Testis (tissue), 2 donors: ENCODE measurements at regions not wholly inside any gene's neighbourhood (a gene's known extent, or its start where the extent isn't known, plus 50 kb on each side); places are given as distances from the start of the nearest gene placed in this dataset.

Source experiments
- DNase-seq: peaks from one replicate; pipeline ENCODE4 v3.0.0-alpha.2; 2019
- H3K27ac ChIP-seq, 2 donors: fragments of 200-600 bp; sonication (generic); one replicate each; pipeline ENCODE4 v1.5.1; 2019
- H3K27me3 ChIP-seq: fragments of 200-600 bp; sonication (generic); one replicate; pipeline ENCODE4 v1.5.1; 2019
- H3K36me3 ChIP-seq: fragments of 200-600 bp; sonication (generic); one replicate; pipeline ENCODE4 v1.5.1; 2017; ENCODE audit warnings: low read depth; ENCODE audit errors: missing control alignments
- H3K4me1 ChIP-seq: fragments of 200-600 bp; sonication (generic); one replicate; pipeline ENCODE4 v1.5.1; 2019
- H3K4me3 ChIP-seq, 2 donors: fragments of 200-600 bp; sonication (generic); one replicate each; pipeline ENCODE4 v1.5.1; 2017 to 2019
- H3K9me3 ChIP-seq: fragments of 200-600 bp; sonication (generic); one replicate; pipeline ENCODE4 v1.5.1; 2017
- POLR2A ChIP-seq: fragments of 450-650 bp; IDR thresholded peaks from one replicate; pipeline ENCODE4 v1.6.1; 2017; ENCODE audit warnings: antibody characterized with exemption, mild to moderate bottlenecking, moderate library complexity
- WGBS, 2 donors: methylation state at CpG; one replicate each; pipeline ENCODE4 v1.1.5; 2018; 5-methylcytosine and 5-hydroxymethylcytosine counted together
- intact Hi-C: fragments of 100-400 bp; cut with DNase I; formaldehyde crosslinking; loops from one replicate; pipeline ENCODE4 v1.15.1; 2023; ENCODE audit warnings: low total_unique reads
- TF ChIP-seq, protein P1 (sequence below), 3 experiments: fragments of 450-650 bp in 2 of 3; fragments of 200-600 bp in 1 of 3; sonication (generic) in 1 of 3; IDR thresholded peaks; one replicate each; pipeline ENCODE4 v1.5.1; 2016 to 2019; ENCODE audit warnings: antibody characterized with exemption in 3 of 3, mild to moderate bottlenecking in 2 of 3, moderate library complexity in 1 of 3

DNA sequence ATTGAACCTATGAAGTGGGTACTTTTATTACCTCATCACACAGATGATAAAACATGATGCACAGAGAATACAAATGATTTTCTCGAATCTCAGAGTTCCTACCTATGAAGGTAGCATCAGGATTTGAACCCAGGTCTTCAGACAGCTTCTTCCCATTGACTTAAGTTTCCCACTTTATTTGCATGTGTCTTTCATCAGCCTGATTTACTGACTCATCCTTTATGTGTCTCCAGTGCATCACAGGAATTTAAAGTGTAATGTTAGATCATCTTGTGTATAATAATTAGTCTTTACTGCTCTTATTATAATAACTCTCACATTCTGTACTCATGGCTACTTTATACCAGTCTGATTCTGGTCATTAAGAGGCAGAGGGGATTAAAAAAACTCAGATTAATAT, 449.4 kb upstream of the SUCLG2 start:
- H3K4me1 ChIP-seq: no peaks in the 10 kb centered on the region
- H3K36me3 ChIP-seq: no peaks in the 10 kb centered on the region
- no peaks in the 10 kb centered on the region for H3K27me3 ChIP-seq
- H3K4me3 ChIP-seq: no peak overlapping the region
- 40 to 47% methylated on average over 1 of the region's 1 CpG for WGBS, 2 donors
- no peak for DNase-seq
- intact Hi-C loops: no loop called here
- H3K9me3 ChIP-seq: no peaks in the 10 kb centered on the region
- TF ChIP-seq, protein P1, sequence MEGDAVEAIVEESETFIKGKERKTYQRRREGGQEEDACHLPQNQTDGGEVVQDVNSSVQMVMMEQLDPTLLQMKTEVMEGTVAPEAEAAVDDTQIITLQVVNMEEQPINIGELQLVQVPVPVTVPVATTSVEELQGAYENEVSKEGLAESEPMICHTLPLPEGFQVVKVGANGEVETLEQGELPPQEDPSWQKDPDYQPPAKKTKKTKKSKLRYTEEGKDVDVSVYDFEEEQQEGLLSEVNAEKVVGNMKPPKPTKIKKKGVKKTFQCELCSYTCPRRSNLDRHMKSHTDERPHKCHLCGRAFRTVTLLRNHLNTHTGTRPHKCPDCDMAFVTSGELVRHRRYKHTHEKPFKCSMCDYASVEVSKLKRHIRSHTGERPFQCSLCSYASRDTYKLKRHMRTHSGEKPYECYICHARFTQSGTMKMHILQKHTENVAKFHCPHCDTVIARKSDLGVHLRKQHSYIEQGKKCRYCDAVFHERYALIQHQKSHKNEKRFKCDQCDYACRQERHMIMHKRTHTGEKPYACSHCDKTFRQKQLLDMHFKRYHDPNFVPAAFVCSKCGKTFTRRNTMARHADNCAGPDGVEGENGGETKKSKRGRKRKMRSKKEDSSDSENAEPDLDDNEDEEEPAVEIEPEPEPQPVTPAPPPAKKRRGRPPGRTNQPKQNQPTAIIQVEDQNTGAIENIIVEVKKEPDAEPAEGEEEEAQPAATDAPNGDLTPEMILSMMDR (IDR thresholded peaks at IDR 0.05): no peak
- TF ChIP-seq POLR2A: no peak
- no peak overlapping the region for H3K27ac ChIP-seq

DNA sequence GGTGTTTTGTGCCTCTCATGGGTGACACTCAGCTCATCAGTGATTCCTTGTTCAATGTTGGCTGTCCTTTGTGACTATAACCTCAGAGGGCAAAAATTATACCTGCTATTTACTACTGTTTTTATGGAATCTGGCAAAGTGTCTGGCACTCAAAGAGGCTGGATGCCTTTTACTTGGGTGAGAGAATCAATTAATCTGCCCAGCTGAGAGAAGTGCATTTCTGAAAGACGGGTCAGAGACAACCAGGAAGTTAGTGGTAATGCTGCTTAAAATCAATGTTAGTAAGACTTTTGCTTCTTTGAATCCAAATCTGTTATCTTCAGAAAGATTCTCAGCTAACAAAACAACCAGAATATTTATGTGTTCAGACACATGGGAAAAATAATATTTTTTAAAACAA, 436.2 kb upstream of the SUCLG2 start:
- Histone ChIP-seq H3K4me1 (no peaks in the 10 kb centered on the region), H3K36me3 (no peaks in the 10 kb centered on the region), H3K27me3 (no peaks in the 10 kb centered on the region), H3K4me3 (no peak overlapping the region), H3K9me3 (no peaks in the 10 kb centered on the region), H3K27ac (no peak overlapping the region)
- DNase-seq: no peak
- TF ChIP-seq, protein P1 (IDR thresholded peaks at IDR 0.05): no peak
- no peak for TF ChIP-seq POLR2A
- WGBS, 2 donors: 54 to 58% methylated on average over 1 of the region's 1 CpG
- intact Hi-C loops: no loop called here

DNA sequence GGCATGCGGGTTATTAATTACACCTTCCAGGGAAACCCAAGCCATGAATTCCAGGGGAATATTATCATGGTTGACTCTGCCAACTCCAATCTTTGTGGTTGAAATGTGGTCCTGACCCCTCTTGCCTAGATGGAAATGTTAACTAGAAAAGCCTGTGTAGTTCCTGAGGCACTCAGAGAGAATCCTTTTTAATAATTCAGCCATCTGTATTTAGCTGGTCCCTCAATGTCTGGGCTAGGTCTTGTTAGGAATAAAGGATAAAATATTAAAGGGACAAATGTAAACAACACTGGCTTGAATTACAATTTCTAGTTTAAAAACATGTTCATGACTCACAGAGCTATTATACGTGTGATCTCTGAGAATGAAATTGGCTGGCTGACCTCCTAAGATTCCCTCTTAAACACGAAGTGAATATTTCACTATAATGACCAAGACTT, 435.2 kb upstream of the SUCLG2 start:
- H3K4me3 ChIP-seq: no peak overlapping the region
- TF ChIP-seq, protein P1 (IDR thresholded peaks at IDR 0.05): no peak
- H3K4me1 ChIP-seq: no peaks in the 10 kb centered on the region
- intact Hi-C loops: no loop called here
- H3K36me3 ChIP-seq: no peaks in the 10 kb centered on the region
- WGBS, 2 donors: 48 to 58% methylated on average over 3 of the region's 3 CpGs
- no peak overlapping the region for H3K27ac ChIP-seq
- DNase-seq: no peak
- H3K9me3 ChIP-seq: no peaks in the 10 kb centered on the region
- H3K27me3 ChIP-seq: no peaks in the 10 kb centered on the region

DNA sequence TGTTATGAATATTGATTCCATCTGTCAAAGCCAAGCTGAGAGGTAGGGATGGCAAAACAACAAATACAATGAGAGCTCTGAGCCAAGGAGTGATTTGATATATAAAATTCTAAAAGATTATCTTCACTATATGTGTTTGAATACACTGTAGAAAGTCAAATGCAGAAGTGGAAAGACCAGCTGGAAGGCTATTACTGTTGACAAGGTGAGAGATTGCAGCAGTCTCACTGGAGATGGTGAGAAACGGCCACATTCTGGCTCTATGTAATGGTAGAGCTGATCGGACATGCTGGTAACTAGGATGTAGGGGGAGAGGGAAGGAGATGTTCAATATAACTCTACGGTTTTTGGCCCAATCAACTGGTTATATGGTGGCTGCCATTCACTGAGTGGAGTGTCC, 434.2 kb upstream of the SUCLG2 start:
- no peak for DNase-seq
- no peak for TF ChIP-seq POLR2A
- TF ChIP-seq, protein P1 (IDR thresholded peaks at IDR 0.05): no peak
- Histone ChIP-seq H3K4me1 (no peaks in the 10 kb centered on the region), H3K4me3 (no peak overlapping the region), H3K9me3 (no peaks in the 10 kb centered on the region), H3K27ac (no peak overlapping the region), H3K27me3 (no peaks in the 10 kb centered on the region), H3K36me3 (no peaks in the 10 kb centered on the region)
- 89 to 93% methylated on average over 3 of the region's 3 CpGs for WGBS, 2 donors
- intact Hi-C loops: no loop called here

DNA sequence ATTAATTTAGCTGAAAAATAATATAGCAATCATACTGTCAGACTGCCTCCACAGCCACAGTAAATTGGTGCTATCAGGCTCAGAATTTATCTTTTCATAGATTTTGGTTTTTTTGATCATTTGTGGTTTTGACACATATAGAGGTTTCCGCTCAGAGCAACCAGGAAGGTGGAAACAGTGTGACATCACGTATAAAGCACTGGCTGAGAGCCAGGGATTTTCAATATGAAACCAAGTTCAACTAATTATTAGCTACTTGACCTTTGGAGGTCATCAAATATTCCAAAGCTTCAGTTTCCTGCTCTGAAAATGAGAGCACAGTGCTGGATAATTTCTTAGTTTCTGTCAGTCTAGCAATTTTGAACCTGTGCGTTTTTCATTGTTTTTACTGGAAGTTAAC, 433.8 kb upstream of the SUCLG2 start:
- intact Hi-C loops: no loop called here
- 64 to 69% methylated on average over 3 of the region's 3 CpGs for WGBS, 2 donors
- Histone ChIP-seq H3K4me3 (no peak overlapping the region), H3K4me1 (no peaks in the 10 kb centered on the region), H3K9me3 (no peaks in the 10 kb centered on the region), H3K27me3 (no peaks in the 10 kb centered on the region), H3K27ac (no peak overlapping the region), H3K36me3 (no peaks in the 10 kb centered on the region)
- no peak for DNase-seq
- TF ChIP-seq, protein P1 (IDR thresholded peaks at IDR 0.05): no peak
- no peak for TF ChIP-seq POLR2A
